Sigmoid colon (tissue), 4 donors: ENCODE measurements at regions not wholly inside any gene's neighbourhood (a gene's known extent, or its start where the extent isn't known, plus 50 kb on each side); places are given as distances from the start of the nearest gene placed in this dataset.

ENCODE experiments used
- EP300 ChIP-seq, 4 donors: sonication (generic); formaldehyde crosslinking; IDR thresholded peaks; one replicate each; pipeline ENCODE4 v1.6.1; 2017; ENCODE audit warnings: antibody characterized with exemption in 4 of 4
- POLR2A ChIP-seq, 2 donors: fragments of 450-650 bp; IDR thresholded peaks; one replicate each; pipeline ENCODE4 v1.6.1; 2016; ENCODE audit warnings: antibody characterized with exemption in 2 of 2, mild to moderate bottlenecking in 2 of 2, moderate library complexity in 2 of 2
- POLR2AphosphoS5 ChIP-seq, 4 donors: sonication (generic); formaldehyde crosslinking; IDR thresholded peaks; one replicate each; pipeline ENCODE4 v1.6.1; 2017; ENCODE audit warnings: antibody characterized with exemption in 4 of 4
- TF ChIP-seq, protein P1 (sequence below), 4 experiments: fragments of 450-650 bp in 3 of 4; fragments of 200-600 bp in 1 of 4; IDR thresholded peaks; one replicate each; pipeline ENCODE4 v1.5.1; 2016 to 2019; ENCODE audit warnings: antibody characterized with exemption in 4 of 4, mild to moderate bottlenecking in 3 of 4, moderate library complexity in 2 of 4

DNA sequence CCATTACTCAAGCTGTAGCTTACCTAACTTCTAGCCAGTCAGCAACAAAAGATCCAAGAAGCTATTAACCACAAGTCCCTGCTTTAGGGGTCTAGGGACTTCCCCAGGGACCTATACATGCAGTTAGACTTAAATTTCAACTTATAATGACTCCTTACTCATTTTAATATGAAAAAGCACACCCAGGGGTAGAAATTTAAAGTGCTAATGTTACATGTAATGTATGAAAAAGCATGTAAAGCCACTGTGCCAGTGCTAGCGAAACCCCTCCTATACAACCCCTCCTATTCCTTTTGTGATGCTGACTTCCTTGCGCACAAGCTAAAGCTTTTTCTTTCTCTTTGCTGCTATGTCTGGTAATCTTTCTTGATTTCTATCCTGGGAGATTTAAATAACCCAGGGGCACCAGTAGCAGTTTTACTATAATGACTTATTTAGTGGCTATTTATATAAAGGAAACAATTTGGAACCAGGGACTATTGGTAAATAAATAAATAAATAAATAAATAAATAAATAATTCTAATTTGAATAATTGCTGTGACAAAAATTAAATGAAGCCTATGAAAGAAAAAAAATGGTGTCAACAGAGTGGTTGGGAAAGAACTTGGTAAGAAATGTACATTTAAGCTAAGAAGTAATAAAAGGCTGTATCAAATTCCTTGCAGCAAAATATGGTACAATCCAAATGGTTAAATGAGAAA, 110.5 kb upstream of the MAGI2 start:
- TF ChIP-seq, protein P1, sequence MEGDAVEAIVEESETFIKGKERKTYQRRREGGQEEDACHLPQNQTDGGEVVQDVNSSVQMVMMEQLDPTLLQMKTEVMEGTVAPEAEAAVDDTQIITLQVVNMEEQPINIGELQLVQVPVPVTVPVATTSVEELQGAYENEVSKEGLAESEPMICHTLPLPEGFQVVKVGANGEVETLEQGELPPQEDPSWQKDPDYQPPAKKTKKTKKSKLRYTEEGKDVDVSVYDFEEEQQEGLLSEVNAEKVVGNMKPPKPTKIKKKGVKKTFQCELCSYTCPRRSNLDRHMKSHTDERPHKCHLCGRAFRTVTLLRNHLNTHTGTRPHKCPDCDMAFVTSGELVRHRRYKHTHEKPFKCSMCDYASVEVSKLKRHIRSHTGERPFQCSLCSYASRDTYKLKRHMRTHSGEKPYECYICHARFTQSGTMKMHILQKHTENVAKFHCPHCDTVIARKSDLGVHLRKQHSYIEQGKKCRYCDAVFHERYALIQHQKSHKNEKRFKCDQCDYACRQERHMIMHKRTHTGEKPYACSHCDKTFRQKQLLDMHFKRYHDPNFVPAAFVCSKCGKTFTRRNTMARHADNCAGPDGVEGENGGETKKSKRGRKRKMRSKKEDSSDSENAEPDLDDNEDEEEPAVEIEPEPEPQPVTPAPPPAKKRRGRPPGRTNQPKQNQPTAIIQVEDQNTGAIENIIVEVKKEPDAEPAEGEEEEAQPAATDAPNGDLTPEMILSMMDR (IDR thresholded peaks at IDR 0.05): no peak
- no peak for TF ChIP-seq POLR2A (IDR thresholded peaks at IDR 0.05)
- no peak for TF ChIP-seq POLR2AphosphoS5 (IDR thresholded peaks at IDR 0.05)
- no peak for TF ChIP-seq EP300 (IDR thresholded peaks at IDR 0.05)
